ENCODE measurements at regions not wholly inside any gene's neighbourhood (a gene's known extent, or its start where the extent isn't known, plus 50 kb on each side); places are given as distances from the start of the nearest gene placed in this dataset.

DNA sequence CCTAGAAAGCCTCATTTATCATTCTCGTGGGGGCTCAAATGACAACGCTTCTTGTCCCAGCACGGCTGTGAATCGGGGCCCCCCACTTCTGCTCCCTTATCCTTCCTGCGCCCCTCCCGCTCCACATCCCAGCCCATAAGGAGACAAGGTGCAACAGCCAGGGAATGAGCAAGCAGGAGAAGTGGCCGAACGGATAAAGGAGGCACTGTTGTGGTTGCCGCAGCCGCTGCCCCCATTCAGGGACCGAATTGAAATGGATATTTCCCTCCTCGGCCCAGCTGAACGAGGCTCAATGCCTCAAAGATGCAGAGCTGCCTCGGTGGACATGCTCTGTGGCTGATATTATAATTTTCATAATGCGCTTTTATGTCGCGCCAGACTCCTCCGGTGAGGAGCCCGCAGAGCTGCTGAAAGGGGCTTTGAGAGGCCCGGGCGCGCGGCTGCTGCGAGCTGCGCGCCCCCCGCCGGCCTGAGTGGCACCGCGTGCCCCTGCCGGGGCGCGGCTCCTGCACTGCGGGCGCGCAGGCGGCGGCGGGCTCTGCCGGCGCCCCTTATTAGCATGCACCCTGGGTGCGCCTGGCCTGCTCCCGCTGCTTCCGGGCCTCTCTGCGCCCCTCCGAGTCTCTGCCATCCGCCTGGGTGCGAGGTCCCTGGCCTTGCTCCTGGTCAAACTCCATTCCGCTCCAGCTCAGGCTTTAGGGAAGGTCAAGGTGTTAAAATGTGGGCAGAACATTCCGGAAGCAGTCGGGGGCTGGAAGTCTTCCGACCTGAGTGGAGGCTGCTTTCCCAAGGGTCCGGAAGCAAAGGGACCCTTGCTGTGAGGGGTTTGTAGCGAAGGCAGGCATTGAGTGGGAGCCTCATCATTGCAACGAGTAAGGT, 68.2 kb upstream of the TMEM33 start:
- intact Hi-C loops (cut with DNase I): no loop called here
- Histone ChIP-seq H3K36me3 (no peaks in the 10 kb centered on the region), H3K27me3 (peaks cover 10 to 98% (median 18%) of the 10 kb centered on the region in 4 donors), H3K9me3 (no peaks in the 10 kb centered on the region), H3K27ac (no peak overlapping the region), H3K4me3 (peak overlapping the region in 1 of 4 donors; percentile 9), H3K4me1 (peaks cover 0 to 22% (median 10%) of the 10 kb centered on the region in 3 donors)
- TF ChIP-seq POLR2A (IDR thresholded peaks at IDR 0.05): no peak
- TF ChIP-seq, protein P1, sequence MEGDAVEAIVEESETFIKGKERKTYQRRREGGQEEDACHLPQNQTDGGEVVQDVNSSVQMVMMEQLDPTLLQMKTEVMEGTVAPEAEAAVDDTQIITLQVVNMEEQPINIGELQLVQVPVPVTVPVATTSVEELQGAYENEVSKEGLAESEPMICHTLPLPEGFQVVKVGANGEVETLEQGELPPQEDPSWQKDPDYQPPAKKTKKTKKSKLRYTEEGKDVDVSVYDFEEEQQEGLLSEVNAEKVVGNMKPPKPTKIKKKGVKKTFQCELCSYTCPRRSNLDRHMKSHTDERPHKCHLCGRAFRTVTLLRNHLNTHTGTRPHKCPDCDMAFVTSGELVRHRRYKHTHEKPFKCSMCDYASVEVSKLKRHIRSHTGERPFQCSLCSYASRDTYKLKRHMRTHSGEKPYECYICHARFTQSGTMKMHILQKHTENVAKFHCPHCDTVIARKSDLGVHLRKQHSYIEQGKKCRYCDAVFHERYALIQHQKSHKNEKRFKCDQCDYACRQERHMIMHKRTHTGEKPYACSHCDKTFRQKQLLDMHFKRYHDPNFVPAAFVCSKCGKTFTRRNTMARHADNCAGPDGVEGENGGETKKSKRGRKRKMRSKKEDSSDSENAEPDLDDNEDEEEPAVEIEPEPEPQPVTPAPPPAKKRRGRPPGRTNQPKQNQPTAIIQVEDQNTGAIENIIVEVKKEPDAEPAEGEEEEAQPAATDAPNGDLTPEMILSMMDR (IDR thresholded peaks at IDR 0.05): no peak
- WGBS, 2 donors: 10 to 21% methylated on average over 21 to 23 of the region's 55 CpGs
- DNase-seq: no peak

DNA sequence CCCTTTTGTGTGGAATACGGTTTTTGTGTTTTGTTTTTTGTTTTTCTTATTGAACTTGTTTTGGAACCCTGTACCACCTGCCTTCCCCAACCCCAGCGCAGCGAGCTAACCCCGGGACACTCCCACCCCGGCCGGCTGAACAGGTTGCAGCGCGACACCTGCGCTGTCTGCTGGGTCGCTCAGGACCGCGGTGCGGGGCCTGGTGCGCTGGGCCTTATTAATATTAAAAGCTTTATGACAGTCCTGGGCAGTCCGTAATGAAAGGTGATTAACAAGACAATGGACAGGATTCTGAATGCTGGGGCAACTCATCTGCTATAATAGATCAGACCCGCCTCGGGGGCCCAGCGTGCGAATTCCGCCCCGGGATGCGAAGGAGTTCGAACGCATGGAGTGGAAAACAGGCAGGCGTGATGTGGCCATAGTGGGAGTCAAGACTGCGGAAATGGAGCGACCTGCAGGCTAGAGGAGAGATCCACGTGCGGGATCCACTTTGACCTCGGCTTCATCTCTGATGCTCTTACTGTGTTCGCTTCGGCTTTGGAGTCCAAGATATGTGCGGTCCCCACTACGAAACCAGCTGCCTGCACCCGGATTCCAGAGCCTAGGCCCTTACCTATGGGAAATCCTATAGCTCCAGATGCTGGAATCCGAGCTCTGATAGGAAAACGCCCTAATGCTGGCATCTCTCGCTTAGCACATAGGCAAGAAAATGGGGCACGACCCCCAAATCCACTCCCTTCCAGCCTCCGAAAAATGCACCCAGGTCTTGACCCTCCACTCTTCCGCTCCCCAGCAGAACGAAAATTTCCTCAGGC, 69.0 kb upstream of the TMEM33 start:
- TF ChIP-seq POLR2A (IDR thresholded peaks at IDR 0.05): no peak
- DNase-seq: no peak
- intact Hi-C loops (cut with DNase I): no loop called here

DNA sequence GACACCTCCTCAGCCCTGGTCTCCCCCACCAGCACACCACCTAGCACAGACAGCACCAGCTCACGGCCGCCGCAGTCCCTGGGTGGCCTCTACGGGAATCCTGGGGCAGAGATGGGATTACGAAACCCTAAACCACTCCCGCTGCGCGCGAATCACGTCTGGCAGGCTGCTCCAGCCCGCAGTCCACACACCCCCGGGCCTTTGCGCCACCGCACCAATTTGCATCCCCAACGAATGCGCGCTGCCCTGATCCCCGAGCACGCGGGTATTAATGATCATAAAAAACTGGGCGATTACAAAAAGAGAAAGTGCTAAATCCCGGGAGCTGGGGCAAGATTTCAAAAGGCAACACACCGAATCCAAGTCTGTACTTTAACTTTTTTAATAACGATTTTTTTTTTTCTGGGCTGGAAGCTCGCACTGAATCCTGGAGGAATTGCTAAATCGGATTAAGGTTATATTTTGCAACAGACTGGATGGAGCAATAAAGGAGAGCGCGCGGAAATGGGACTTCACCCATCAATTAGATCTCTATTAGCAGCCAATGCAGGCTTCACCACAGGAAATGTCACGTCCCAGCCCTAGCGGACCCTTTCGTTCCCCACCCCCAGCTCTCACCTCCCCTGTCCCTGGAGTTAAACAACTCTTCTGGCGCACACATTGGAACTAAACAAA, 69.8 kb upstream of the TMEM33 start:
- TF ChIP-seq POLR2A (IDR thresholded peaks at IDR 0.05): no peak
- TF ChIP-seq, protein P1 (IDR thresholded peaks at IDR 0.05): no peak
- peaks cover 10 to 96% (median 17%) of the 10 kb centered on the region in 4 donors for H3K27me3 ChIP-seq
- H3K27ac ChIP-seq: no peak overlapping the region
- no peak for DNase-seq
- H3K36me3 ChIP-seq: no peaks in the 10 kb centered on the region
- H3K9me3 ChIP-seq: no peaks in the 10 kb centered on the region
- peaks cover 0 to 22% (median 10%) of the 10 kb centered on the region in 3 donors for H3K4me1 ChIP-seq
- WGBS, 2 donors: 9 to 19% methylated on average over 22 to 33 of the region's 33 CpGs
- intact Hi-C loops (cut with DNase I): no loop called here
- H3K4me3 ChIP-seq: peak overlapping the region in 1 of 4 donors; percentile 15

More for the DNA sequence above, 69.0 kb upstream of the TMEM33 start:
- Histone ChIP-seq H3K4me3 (peak overlapping the region in 1 of 4 donors; percentile 15), H3K4me1 (peaks cover 0 to 22% (median 10%) of the 10 kb centered on the region in 3 donors), H3K36me3 (no peaks in the 10 kb centered on the region), H3K9me3 (no peaks in the 10 kb centered on the region), H3K27ac (no peak overlapping the region), H3K27me3 (peaks cover 10 to 98% (median 18%) of the 10 kb centered on the region in 4 donors)
- 19 to 27% methylated on average over 31 to 41 of the region's 42 CpGs for WGBS, 2 donors

DNA sequence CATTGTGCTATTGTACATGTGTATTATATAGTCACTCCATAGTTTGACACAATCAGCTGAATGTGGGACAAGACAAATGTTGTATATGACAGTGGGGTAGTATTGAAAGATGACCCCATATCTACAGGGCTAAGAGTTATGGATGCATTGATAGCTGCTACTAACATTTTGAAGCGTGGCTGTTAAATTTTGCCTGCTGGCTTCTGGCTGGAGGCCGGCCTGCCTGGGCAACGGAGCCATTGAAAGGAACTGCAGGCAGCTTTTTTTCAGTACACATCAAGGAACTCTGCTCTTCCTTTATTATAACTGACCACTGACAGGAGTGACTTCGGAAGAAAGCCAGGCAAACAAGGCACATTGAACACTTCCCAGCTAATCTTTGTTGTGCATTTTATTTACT, 76.1 kb upstream of the TMEM33 start:
- Histone ChIP-seq H3K4me1 (no peaks in the 10 kb centered on the region), H3K36me3 (no peaks in the 10 kb centered on the region), H3K4me3 (no peak overlapping the region), H3K9me3 (no peaks in the 10 kb centered on the region), H3K27me3 (peaks cover 0 to 75% (median 0%) of the 10 kb centered on the region in 4 donors), H3K27ac (no peak overlapping the region)
- intact Hi-C loops (cut with DNase I): no loop called here
- WGBS, 2 donors: 58 to 68% methylated on average over 4 of the region's 4 CpGs
- TF ChIP-seq, protein P1 (IDR thresholded peaks at IDR 0.05): no peak
- no peak for TF ChIP-seq POLR2A (IDR thresholded peaks at IDR 0.05)
- no peak for DNase-seq

DNA sequence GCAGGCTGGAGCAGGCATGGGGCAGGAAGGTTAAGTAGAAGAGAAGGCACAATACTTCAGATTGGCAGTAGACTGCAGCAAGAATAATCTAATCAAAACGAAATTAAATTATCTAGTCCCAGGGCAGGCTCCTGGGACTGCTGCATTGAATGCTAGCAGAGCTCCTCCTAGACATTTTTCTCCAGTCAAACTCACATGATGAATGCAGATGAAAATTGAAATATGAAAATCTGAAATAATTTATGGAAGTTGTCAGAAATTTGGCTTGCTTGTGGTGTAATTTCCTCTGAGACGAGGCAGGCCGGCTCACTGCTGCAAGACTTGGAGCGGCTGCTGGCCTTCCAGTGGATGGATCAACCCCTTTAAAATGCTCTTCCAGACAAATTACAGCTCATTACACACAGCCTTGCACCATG, 78.0 kb upstream of the TMEM33 start:
- no peaks in the 10 kb centered on the region for H3K4me1 ChIP-seq
- TF ChIP-seq, protein P1 (IDR thresholded peaks at IDR 0.05): no peak
- no peak for TF ChIP-seq POLR2A (IDR thresholded peaks at IDR 0.05)
- no peak for DNase-seq
- intact Hi-C loops (cut with DNase I): no loop called here
- peaks cover 0 to 65% (median 0%) of the 10 kb centered on the region in 4 donors for H3K27me3 ChIP-seq
- H3K36me3 ChIP-seq: no peaks in the 10 kb centered on the region
- 52 to 58% methylated on average over 4 of the region's 4 CpGs for WGBS, 2 donors
- H3K9me3 ChIP-seq: no peaks in the 10 kb centered on the region
- H3K4me3 ChIP-seq: no peak overlapping the region
- no peak overlapping the region for H3K27ac ChIP-seq

Data from esophagus squamous epithelium (tissue), 5 donors.